GM19397 (cell line): ENCODE measurements at regions not wholly inside any gene's neighbourhood (a gene's known extent, or its start where the extent isn't known, plus 50 kb on each side); places are given as distances from the start of the nearest gene placed in this dataset.
"Not testable (repeated sequence)": the region's sequence is repeated elsewhere in the genome, so short reads cannot be mapped to it uniquely, and the experiment has no call there.

Experiments used
- ATAC-seq: cut with Tn5 transposase; IDR thresholded peaks from one replicate; pipeline ENCODE4 v1.9.1; 2021; ENCODE audit warnings: mild to moderate bottlenecking, moderate library complexity; ENCODE audit not compliant: unreplicated experiment

DNA sequence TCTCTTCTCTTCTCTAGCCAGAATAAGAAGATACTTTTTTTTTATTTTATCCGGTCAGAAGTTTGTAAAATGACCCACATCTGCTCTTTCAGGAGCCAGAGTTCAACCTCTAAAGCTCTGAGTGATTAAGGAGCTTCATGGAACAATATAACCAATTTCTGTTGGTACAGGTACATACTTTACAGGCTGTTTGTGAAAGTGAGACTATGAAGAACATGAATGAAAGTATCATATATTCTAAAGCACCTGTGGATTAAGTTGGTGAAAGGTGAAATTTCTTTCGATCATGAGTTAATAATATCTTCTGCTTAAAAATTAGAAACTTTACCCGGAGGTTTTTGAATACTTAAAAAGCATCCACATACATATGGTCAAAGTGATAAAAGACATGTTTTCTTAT lies 65.2 kb downstream of the DMRT2 start:
- no peak for ATAC-seq

DNA sequence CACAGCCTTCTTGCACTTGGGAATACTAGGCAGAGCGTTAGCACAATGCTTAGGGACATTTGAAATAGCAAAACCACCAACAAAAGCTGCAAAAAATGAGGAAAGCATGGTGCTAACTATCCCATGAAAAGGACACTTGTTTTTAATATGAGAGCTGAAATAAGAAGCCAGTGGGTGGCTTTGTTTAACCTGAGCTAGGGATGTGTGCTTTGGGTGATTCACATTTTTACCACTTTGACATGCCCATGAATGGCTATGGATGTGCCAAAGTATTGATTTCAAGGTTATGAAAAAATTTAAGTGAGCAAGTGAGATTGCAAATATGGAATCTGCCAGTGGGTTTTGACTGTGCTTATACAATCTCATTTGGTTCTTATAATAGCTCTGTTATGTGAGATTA lies 67.3 kb downstream of the DMRT2 start:
- no peak for ATAC-seq

DNA sequence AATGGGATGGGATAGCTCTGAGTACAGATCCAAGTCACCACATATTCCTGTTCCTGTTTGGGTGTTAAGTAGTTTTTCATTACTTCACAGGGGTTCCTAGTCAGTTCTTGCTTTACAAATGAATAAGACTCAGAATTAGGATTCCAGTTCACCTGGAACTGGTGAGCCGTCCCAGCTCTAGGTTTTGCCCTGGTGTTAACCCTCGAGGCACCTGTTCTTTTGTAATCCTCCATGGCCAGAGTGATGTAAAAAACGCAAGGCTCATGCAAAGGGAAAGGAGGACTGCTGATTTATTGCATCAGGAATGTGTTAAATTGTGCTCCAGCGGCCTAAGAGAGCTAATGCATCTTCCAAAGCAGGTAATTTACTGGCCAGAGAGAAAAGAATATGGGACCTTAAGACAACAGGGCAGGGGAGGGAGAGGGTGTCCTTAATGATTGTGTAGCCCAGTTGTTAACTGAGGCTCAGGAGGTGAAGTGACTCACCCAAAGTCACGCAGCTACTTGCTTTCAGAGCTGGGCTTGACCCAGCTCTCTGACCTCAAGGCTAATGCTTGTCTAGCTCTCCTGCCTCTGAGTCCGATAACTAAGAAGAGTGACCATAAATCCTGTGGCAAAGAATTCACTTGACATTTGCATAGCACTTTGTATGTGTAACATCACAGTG lies 70.5 kb downstream of the DMRT2 start:
- ATAC-seq, result no peak

DNA sequence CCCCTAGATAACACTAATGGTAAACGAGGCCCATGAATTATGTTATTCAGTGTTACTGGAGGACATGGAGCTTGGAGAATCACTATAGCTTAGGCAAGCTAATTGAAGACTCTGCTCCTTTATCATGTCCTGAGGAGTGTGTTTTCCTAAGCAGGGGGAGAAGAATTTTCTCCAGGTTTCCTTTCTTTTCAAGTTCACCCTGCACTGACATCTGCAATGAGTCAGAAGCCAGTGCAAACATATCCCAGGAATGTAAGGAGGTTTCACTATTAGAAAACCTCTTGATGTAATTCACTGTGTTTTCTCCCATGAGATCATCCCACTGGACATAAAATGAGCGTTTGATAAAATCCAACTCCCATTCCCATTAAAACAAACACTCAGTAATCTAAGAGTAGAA lies 75.6 kb downstream of the DMRT2 start:
- ATAC-seq, result no peak

DNA sequence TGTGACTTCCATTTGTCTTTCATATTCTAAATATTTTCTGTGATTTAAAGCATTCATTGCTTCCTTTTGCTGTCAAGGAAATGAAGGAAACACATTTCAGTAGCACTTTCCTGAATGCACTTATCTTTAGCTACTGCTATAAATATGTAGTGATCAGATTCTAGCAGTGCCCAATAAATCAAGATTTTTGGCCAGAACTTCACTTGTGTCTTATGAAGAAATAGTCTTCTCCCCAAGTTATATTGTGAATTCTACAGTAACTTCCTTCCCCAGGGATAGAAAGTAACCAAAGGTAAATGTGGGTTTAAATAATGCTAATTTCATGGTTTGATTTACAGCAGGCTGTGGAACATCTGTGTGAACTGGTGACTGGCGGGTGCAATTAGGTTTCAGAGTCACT lies 77.9 kb downstream of the DMRT2 start:
- no peak for ATAC-seq

DNA sequence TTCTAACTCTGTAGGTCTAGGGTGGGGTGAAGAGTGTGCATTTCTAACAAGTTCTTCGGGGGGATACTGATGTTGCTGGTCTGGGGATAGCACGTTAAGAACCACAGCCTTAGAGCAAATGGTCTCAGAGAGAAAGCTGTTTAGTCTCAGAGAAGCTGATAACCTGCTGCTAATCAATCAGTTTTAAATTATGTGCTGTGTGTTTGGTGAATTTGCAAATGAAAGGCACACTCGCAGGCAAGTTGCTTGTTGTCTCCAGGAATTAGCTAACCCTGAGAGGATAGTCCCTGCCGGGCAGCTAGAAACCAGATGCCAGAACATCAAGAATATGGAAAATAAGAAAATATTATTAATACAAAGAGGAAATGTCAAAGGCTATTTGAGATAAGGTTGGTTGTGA lies 79.2 kb downstream of the DMRT2 start:
- no peak for ATAC-seq

DNA sequence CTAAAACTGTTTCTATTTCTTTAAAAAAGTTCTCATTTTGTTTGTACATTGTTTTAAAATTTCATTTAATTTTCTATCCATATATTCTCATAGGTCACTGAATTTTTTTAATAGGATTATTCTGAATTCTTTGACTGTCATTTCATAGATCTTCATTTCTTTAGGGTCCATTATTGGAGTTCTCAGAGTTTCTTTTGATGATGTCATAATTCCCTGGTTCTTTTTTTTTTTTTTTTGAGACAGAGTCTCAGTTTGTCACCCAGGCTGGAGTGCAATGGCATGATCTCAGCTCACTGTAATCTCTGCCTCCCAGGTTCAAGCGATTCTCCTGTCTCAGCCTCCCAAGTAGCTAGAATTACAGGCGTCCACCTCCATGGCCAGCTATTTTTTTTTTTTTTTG lies 89.9 kb downstream of the DMRT2 start:
- no peak for ATAC-seq

DNA sequence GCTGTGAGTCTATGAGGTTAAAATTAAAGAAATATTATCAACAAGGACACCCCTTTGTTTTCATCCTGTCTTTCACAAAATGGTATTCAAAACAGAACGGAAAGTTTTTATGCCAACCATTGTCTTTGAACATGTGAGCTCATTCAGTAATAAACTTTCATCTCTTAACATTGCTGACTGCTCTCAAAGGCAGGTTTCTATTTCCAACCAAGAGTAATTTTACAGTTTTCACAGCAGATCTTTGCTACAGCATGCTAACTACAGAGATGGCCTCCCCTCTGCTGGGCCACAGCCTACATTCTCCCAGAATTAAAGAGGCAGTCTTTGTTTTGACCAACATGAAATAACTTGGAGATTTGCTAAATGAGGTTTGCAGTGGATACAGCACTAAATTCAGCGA lies 101.5 kb downstream of the DMRT2 start:
- no peak for ATAC-seq

DNA sequence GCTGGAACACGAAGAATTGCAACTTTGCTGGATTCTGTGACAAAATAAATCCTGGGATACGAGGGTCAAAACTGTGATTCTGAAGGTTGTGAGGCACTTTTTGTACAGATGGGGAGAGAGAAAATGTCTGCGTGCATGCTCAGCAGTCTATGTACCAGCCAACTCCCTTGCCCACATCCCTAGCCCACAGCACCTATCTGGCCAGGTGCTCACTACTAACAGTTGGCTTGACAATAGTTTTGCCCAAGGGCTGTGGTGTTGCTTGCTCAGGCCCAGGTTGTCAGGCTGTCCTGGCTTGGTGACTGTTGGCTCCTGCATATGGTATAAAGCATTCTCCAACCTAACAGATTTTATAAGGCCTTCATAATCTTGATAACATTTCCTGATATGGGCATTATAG lies 102.0 kb downstream of the DMRT2 start:
- no peak for ATAC-seq

DNA sequence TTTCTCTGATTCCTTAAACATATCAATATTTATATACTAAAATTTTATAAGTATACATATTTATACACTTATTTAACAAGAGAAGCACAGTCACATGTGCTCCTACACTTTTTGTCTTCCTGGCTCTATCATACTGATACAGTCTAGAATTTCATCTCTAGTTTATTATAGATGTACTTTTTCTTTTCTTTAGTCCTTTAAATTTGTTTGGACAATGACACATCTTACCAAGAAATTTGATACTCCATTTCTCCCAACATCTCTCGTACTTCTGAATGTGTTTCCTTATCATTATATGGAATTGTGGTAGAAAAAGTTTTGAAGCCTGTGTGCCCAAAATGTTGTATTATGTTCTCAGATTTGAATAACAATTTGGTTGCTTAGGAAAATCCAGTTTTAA lies 104.6 kb downstream of the DMRT2 start:
- ATAC-seq, result no peak

DNA sequence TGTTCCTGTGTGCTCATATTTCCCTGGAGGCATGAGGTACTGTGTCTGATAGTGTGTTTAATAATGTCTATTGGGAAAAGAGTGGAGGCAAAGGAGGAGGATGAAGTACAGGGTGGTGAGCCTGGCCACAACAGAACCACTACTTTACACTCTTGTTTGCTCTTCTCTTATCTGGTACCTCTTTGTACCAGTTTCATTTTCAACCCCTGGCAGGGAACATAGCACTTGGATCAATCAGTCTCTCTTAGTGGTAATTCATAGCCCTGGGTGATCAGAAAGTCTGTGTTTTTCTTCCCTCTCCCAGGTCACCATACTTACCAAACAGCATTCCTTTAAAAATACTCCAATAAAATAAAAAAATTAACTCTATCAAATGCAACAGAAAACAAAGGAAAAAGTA lies 105.4 kb downstream of the DMRT2 start:
- no peak for ATAC-seq

DNA sequence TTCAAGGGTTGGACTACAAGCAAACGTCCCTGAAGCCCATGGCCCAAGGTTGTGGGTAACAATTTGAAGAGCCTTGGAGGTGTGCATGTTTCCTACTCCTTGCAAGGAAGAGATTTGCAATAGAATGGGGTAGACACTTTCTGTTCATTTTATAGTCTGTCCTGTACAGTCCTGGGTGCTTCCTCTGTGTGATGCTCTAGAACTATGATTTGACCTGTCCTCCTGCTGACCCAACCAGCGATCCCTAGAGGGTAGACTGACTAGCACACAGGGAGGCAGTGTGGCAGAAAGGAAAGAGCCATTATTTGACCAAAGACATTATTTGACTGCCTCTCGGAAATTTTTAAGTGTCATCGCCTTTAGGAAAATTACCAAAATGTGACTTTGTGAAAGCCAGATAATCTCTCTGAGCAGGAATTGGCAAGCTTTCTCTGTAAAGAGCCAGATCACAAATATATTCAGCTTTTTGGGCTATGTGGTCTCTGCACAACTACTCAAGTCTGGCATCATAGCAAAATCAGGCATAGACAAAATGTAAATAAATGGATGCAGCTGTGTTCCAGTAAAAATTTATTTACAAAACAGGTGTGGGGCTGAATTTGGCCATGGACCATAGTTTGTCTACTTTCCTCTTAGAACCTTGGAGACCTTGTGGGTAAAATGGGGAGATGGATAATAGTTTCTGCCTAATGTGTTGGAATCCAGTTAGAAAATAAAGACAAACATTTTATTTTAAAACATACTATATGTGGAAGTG lies 106.8 kb downstream of the DMRT2 start:
- ATAC-seq, result no peak

DNA sequence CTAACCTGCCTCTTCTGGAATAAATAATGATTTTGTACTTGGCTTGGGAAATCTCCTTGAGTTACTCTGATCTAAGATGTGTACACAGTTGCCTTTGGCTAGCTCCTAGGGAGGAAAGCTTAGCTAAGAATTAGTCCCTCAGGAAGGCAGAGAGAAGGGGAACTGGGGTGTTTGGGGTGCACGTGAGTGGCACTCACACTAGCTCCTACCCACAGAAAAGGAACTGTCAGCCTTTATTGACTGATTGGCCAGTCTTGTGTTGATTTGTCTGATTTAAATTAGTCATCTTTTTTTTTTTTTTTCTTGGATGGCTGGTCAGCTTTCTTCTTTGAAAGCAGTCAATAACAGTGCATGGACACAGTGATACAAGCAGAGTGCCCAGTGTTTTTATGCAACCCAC lies 107.7 kb downstream of the DMRT2 start:
- no peak for ATAC-seq

DNA sequence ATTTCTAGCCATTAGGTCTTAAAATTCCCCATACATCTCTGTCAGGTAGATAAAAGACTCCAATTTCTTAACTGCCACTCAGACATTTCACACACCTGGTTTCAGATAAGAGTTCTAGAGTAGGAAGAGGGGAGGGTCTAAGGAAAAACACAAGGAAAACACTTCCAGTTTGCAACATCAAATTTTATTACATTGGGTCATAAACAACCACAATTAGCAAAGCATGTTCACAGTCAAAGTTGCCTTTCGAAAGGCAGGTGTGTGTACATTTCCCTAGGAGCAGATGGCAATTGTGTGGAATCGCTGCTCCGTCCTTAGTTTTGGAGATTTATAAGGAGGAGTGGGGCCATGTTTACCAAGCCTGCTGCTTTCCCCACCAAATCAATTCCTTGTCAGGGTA lies 120.8 kb downstream of the DMRT2 start:
- ATAC-seq, result no peak

DNA sequence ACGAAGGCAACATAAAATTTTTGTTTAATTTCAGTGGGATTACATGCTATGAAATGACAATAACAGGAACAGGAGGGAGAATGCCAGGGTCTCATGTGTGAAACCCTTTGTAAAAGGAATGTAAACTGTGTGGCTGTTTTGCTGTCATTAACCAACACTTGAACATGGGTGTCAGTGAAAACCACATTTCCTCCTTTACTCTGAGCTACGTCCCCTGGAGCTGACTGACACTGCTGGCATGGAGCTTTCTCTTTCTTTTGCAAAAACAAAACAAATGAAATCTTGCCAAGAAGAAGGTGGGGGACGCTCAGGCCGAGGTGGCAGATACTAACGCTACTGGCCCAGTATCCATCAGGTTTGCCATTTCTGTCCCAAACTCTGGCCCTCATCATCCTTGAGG lies 121.4 kb downstream of the DMRT2 start:
- no peak for ATAC-seq

DNA sequence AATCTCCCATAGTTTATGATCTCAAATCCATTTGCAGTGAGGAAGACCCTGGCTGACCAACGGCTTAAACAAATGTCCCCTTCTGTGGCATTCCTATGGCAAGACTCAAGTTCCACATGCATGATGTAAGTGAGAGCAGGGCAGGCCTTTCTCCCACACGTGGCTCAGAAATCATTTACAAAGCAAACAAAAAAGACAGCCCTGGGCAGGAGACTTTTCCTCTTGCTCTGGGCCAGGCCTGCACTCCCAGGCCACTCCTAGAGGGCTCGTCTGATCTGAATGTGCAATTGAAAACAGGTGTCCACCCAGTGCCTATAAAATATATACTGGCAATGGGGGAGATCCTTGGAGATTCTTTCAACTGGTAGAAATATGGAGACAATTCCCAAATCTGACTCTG lies 123.1 kb downstream of the DMRT2 start:
- no peak for ATAC-seq

DNA sequence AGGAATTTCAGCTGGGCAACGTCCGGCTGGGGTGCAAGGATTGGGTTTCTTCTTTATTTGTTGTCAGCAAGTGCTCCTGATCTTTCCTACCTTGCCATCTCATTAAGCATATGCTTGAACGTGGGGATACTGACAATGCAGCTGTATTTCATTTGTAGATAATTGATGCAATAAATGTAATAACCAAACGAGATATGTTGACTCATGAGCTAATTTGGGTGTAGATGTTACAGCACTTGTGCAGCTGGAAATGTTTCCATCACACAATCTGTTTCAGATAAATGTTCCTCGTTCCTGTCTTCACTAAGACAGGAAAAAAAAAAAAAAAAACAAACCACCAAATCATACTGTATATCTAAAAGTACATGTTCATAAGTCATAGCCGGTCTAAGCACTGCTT lies 123.8 kb downstream of the DMRT2 start:
- no peak for ATAC-seq

DNA sequence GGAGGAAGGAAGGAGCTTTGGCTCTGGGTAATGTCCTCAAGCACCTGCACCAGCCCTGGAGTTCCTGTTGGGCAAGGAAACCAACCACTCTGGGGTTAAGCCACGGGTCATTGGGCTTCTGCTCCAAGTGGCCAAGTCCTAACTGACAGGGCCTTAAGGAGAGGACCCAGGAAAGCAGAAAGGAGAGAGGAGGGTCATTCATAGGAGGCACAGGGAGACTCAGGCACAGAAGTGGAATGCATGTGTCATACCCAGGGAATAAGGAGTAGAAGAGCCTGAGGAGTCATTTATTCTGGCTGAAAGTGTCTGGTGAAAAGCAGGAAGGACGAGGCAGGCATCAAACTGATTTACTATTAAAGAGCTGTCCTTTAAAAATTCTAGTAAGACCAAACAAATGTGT lies 129.2 kb downstream of the DMRT2 start:
- ATAC-seq, result no peak

DNA sequence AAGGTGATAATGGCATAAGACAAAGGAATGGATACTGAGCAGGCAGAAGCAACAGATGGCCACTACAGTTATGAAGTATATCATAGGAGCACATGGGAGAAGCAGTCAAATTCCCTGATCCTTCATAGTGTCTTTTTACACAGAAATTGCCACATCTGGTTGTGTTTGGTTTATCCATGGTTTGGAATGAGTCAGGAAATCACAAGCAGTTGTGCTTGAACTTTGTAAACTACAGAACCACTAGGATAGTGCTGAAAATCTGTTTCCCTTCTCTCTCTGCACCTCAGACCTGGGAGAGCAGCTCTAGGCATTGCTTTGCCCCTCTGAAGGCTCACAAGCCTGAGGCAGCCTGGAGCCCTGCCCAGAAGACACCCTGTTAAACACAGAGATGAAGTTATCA lies 134.0 kb downstream of the DMRT2 start:
- no peak for ATAC-seq

DNA sequence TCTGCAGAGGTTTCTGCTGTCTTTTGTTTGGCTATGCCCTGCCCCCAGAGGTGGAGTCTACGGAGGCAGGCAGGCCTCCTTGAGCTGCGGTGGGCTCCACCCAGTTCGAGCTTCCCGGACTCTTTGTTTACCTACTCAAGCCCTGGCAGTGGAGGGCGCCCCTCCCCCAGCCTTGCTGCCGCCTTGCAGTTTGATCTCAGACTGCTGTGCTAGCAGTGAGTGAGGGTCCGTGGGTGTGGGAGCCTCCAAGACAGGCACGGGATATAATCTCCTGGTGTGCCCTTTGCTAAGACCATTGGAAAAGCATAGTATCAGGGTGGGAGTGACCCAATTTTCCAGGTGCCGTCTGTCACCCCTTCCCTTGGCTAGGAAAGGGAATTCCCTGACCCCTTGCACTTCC lies 137.0 kb downstream of the DMRT2 start:
- not testable (repeated sequence) for ATAC-seq

DNA sequence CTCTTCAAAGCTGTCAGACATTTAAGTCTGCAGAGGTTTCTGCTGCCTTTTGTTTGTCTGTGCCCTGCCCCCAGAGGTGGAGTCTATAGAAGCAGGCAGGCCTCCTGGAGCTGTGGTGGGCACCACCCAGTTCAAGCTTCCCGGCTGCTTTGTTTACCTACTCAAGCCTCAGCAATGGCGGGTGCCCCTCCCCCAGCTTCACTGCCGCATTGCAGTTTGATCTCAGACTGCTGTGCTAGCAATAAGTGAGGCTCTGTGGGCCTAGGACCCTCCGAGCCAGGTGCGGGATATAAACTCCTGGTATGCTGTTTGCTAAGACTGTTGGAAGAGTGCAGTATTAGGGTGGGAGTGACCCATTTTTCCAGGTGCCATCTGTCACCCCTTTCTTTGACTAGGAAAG lies 145.5 kb downstream of the DMRT2 start:
- not testable (repeated sequence) for ATAC-seq

DNA sequence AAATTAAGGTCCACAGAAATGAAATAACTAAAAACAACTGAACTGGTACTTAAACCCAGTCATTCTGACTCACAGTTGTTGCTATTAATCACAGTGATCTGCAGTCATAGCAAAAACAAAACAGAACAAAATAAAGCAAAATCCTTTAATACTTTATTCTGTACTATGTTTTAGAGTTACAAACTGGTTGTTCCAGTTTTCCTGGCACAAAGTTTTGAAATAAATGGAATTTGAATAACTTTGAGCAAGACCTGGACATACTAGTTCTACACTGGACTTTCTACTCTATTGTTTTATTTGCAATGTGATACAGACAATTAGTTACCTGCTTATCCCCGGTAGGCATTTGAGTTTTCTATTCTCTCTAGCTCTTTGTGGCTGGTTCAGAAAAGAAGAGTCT lies 147.9 kb downstream of the DMRT2 start:
- no peak for ATAC-seq

DNA sequence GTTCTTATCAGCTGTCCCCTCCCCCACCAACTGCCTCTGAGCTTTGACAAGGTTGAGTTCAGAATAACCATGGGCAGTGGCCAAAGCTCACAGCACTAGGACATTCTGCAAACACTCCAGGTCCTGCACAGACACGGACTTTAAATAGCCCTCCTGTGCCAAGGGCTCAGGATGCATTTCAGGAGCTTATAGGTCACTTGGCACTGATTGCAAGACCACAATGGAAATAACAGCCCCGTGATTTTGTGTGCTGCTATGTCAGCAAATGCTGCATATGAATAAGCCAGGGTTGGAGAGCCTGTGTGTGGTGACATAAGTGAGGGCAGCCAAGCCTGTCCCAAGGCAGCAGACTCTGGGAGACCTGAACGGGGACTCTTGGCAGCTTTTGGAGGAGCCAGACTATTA lies 150.7 kb downstream of the DMRT2 start:
- ATAC-seq, result no peak
